ENCODE measurements at regions not wholly inside any gene's neighbourhood (a gene's known extent, or its start where the extent isn't known, plus 50 kb on each side); places are given as distances from the start of the nearest gene placed in this dataset.

DNA sequence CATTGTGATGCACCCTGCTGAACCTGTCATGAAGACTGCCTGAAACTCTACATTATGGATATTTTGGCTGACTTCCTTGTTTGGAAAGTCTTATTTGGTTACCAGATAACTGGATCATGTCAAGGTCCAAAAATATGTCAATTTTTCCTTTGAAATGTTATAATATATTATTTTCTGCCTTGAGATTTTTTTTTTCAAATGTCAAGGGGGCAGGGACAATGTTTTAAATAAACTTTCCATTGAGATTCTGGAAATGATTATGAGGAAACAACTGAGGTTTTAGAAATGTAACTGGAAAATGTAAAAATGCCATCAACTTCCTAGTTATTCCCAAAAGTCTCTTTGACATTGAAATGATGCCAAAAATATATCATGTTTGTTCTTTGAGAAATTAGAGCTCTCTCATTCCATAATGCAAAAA is 117.0 kb downstream of the RFC3 start:
- H3K18ac ChIP-seq (ENCODE audit: low read length) = no peak overlapping the region
- peaks cover 2% of the 10 kb centered on the region for H3K79me2 ChIP-seq (ENCODE audit: control insufficient read depth, insufficient read depth, low read length, poor library complexity)
- H3K14ac ChIP-seq (ENCODE audit: low read length) = no peak overlapping the region
- H2AK5ac ChIP-seq (ENCODE audit: low read length) = no peak overlapping the region
- no peak overlapping the region for H3K4me2 ChIP-seq (ENCODE audit: low read length)
- H4K91ac ChIP-seq (ENCODE audit: low read depth, low read length) = peak overlapping the region; percentile 43
- peaks cover 0 to 2% of the 10 kb centered on the region in 2 experiments for H3K4me1 ChIP-seq (ENCODE audit: control insufficient read depth in 1 of 2, insufficient read depth in 2 of 2, low read length in 2 of 2)
- no peak overlapping the region for H4K12ac ChIP-seq (ENCODE audit: low read depth, low read length)
- no peak overlapping the region for H2BK5ac ChIP-seq (ENCODE audit: low read depth, low read length, poor library complexity)
- peaks cover 12% of the 10 kb centered on the region for H3K79me1 ChIP-seq (ENCODE audit: low read length)
- H2BK12ac ChIP-seq (ENCODE audit: low read length) = peak overlapping the region; percentile 89
- no peaks in the 10 kb centered on the region for H3K27me3 ChIP-seq (ENCODE audit: insufficient read depth, low read length)
- DNase-seq = no peak
- H3K4ac ChIP-seq (ENCODE audit: low read depth, low read length) = no peak overlapping the region
- no peak overlapping the region for H3K27ac ChIP-seq (ENCODE audit: low read depth, low read length)
- peak overlapping the region; percentile 52 for H2AFZ ChIP-seq (ENCODE audit: insufficient read depth, low read length, poor library complexity)
- no peak overlapping the region for H3K23ac ChIP-seq (ENCODE audit: low read length)
- H3K9ac ChIP-seq (ENCODE audit: low read length) = no peak overlapping the region
- H3K36me3 ChIP-seq (ENCODE audit: control insufficient read depth in 1 of 2, insufficient read depth in 2 of 2, low read length in 2 of 2) = peaks cover 2% of the 10 kb centered on the region in 2 experiments
- no peak overlapping the region for H3K4me3 ChIP-seq (ENCODE audit: low read depth, low read length)
- peaks cover 4% of the 10 kb centered on the region for H3K9me3 ChIP-seq (ENCODE audit: insufficient read depth, low read depth, low read length)
- no peak overlapping the region for H4K8ac ChIP-seq (ENCODE audit: low read depth, low read length)
- H2BK120ac ChIP-seq (ENCODE audit: insufficient read depth, low read length, poor library complexity) = peak overlapping the region; percentile 31

- H3K27ac ChIP-seq (ENCODE audit: low read depth, low read length) = no peak overlapping the region
- H4K91ac ChIP-seq (ENCODE audit: low read depth, low read length) = no peak overlapping the region
- H3K27me3 ChIP-seq (ENCODE audit: insufficient read depth, low read length) = no peaks in the 10 kb centered on the region
- H3K4ac ChIP-seq (ENCODE audit: low read depth, low read length) = no peak overlapping the region
- H2BK5ac ChIP-seq (ENCODE audit: low read depth, low read length, poor library complexity) = no peak overlapping the region
- no CpG with 5 or more reads among the region's 4 CpGs for WGBS (ENCODE audit: extremely low coverage, insufficient coverage, insufficient read length)
- H3K4me1 ChIP-seq (ENCODE audit: control insufficient read depth in 1 of 2, insufficient read depth in 2 of 2, low read length in 2 of 2) = peaks cover 0 to 2% of the 10 kb centered on the region in 2 experiments
- no peak overlapping the region for H3K18ac ChIP-seq (ENCODE audit: low read length)
- H2AK5ac ChIP-seq (ENCODE audit: low read length) = peak overlapping the region; percentile 21
- H3K9me3 ChIP-seq (ENCODE audit: insufficient read depth, low read depth, low read length) = peaks cover 4% of the 10 kb centered on the region
- no peak overlapping the region for H3K9ac ChIP-seq (ENCODE audit: low read length)
- peaks cover 12% of the 10 kb centered on the region for H3K79me1 ChIP-seq (ENCODE audit: low read length)
- H3K36me3 ChIP-seq (ENCODE audit: control insufficient read depth in 1 of 2, insufficient read depth in 2 of 2, low read length in 2 of 2) = peaks cover 2% of the 10 kb centered on the region in 2 experiments
- H2BK120ac ChIP-seq (ENCODE audit: insufficient read depth, low read length, poor library complexity) = peak overlapping the region; percentile 14
- no peak overlapping the region for H3K4me3 ChIP-seq (ENCODE audit: low read depth, low read length)
- H3K14ac ChIP-seq (ENCODE audit: low read length) = peak overlapping the region; percentile 6
- no peak overlapping the region for H3K4me2 ChIP-seq (ENCODE audit: low read length)
- H3K23ac ChIP-seq (ENCODE audit: low read length) = peak overlapping the region; percentile 78
- peaks cover 2% of the 10 kb centered on the region for H3K79me2 ChIP-seq (ENCODE audit: control insufficient read depth, insufficient read depth, low read length, poor library complexity)
- peak overlapping the region; percentile 77 for H2BK12ac ChIP-seq (ENCODE audit: low read length)
- H4K12ac ChIP-seq (ENCODE audit: low read depth, low read length) = no peak overlapping the region
- H2AFZ ChIP-seq (ENCODE audit: insufficient read depth, low read length, poor library complexity) = no peak overlapping the region
- H4K8ac ChIP-seq (ENCODE audit: low read depth, low read length) = no peak overlapping the region
- no peak for DNase-seq
Measured at GRCh38 chr13:33935969-33936368, 118.0 kb downstream of the RFC3 start.

GRCh38 chr13:33937373-33938098 is 119.6 kb downstream of the RFC3 start:
- peak overlapping the region; percentile 87 for H3K27ac ChIP-seq (ENCODE audit: low read depth, low read length)
- H3K4me1 ChIP-seq (ENCODE audit: control insufficient read depth in 1 of 2, insufficient read depth in 2 of 2, low read length in 2 of 2) = peaks cover 0 to 2% of the 10 kb centered on the region in 2 experiments
- peaks cover 2% of the 10 kb centered on the region for H3K79me2 ChIP-seq (ENCODE audit: control insufficient read depth, insufficient read depth, low read length, poor library complexity)
- H3K9ac ChIP-seq (ENCODE audit: low read length) = no peak overlapping the region
- H2BK120ac ChIP-seq (ENCODE audit: insufficient read depth, low read length, poor library complexity) = no peak overlapping the region
- DNase-seq = peak in 1 of 2 donors; percentile 5
- no peak overlapping the region for H2AFZ ChIP-seq (ENCODE audit: insufficient read depth, low read length, poor library complexity)
- no peak overlapping the region for H3K14ac ChIP-seq (ENCODE audit: low read length)
- H3K9me3 ChIP-seq (ENCODE audit: insufficient read depth, low read depth, low read length) = peaks cover 4% of the 10 kb centered on the region
- H2AK5ac ChIP-seq (ENCODE audit: low read length) = no peak overlapping the region
- H2BK12ac ChIP-seq (ENCODE audit: low read length) = no peak overlapping the region
- peaks cover 12% of the 10 kb centered on the region for H3K79me1 ChIP-seq (ENCODE audit: low read length)
- H3K4me3 ChIP-seq (ENCODE audit: low read depth, low read length) = no peak overlapping the region
- no peaks in the 10 kb centered on the region for H3K27me3 ChIP-seq (ENCODE audit: insufficient read depth, low read length)
- H3K4me2 ChIP-seq (ENCODE audit: low read length) = peak overlapping the region; percentile 1
- no CpG with 5 or more reads among the region's 3 CpGs for WGBS (ENCODE audit: extremely low coverage, insufficient coverage, insufficient read length)
- H2BK5ac ChIP-seq (ENCODE audit: low read depth, low read length, poor library complexity) = no peak overlapping the region
- no peak overlapping the region for H3K23ac ChIP-seq (ENCODE audit: low read length)
- no peak overlapping the region for H4K8ac ChIP-seq (ENCODE audit: low read depth, low read length)
- peaks cover 2% of the 10 kb centered on the region in 2 experiments for H3K36me3 ChIP-seq (ENCODE audit: control insufficient read depth in 1 of 2, insufficient read depth in 2 of 2, low read length in 2 of 2)
- H4K12ac ChIP-seq (ENCODE audit: low read depth, low read length) = no peak overlapping the region
- no peak overlapping the region for H4K91ac ChIP-seq (ENCODE audit: low read depth, low read length)
- no peak overlapping the region for H3K18ac ChIP-seq (ENCODE audit: low read length)
- no peak overlapping the region for H3K4ac ChIP-seq (ENCODE audit: low read depth, low read length)

GRCh38 chr13:33940256-33940655 is 122.3 kb downstream of the RFC3 start:
- no peak overlapping the region for H3K9ac ChIP-seq (ENCODE audit: low read length)
- no peak overlapping the region for H3K4me2 ChIP-seq (ENCODE audit: low read length)
- no peak for DNase-seq
- H3K18ac ChIP-seq (ENCODE audit: low read length) = no peak overlapping the region
- H3K9me3 ChIP-seq (ENCODE audit: insufficient read depth, low read depth, low read length) = peaks cover 4% of the 10 kb centered on the region
- H3K27ac ChIP-seq (ENCODE audit: low read depth, low read length) = no peak overlapping the region
- H2BK5ac ChIP-seq (ENCODE audit: low read depth, low read length, poor library complexity) = no peak overlapping the region
- H3K4ac ChIP-seq (ENCODE audit: low read depth, low read length) = no peak overlapping the region
- no peak overlapping the region for H4K12ac ChIP-seq (ENCODE audit: low read depth, low read length)
- peaks cover 0 to 2% of the 10 kb centered on the region in 2 experiments for H3K4me1 ChIP-seq (ENCODE audit: control insufficient read depth in 1 of 2, insufficient read depth in 2 of 2, low read length in 2 of 2)
- H3K79me2 ChIP-seq (ENCODE audit: control insufficient read depth, insufficient read depth, low read length, poor library complexity) = peaks cover 2% of the 10 kb centered on the region
- no CpG with 5 or more reads among the region's 1 CpG for WGBS (ENCODE audit: extremely low coverage, insufficient coverage, insufficient read length)
- H4K91ac ChIP-seq (ENCODE audit: low read depth, low read length) = no peak overlapping the region
- peaks cover 2% of the 10 kb centered on the region in 2 experiments for H3K36me3 ChIP-seq (ENCODE audit: control insufficient read depth in 1 of 2, insufficient read depth in 2 of 2, low read length in 2 of 2)
- H3K27me3 ChIP-seq (ENCODE audit: insufficient read depth, low read length) = no peaks in the 10 kb centered on the region
- no peak overlapping the region for H3K14ac ChIP-seq (ENCODE audit: low read length)
- peaks cover 7% of the 10 kb centered on the region for H3K79me1 ChIP-seq (ENCODE audit: low read length)
- no peak overlapping the region for H2BK120ac ChIP-seq (ENCODE audit: insufficient read depth, low read length, poor library complexity)
- no peak overlapping the region for H2BK12ac ChIP-seq (ENCODE audit: low read length)
- no peak overlapping the region for H2AK5ac ChIP-seq (ENCODE audit: low read length)
- no peak overlapping the region for H3K4me3 ChIP-seq (ENCODE audit: low read depth, low read length)
- no peak overlapping the region for H3K23ac ChIP-seq (ENCODE audit: low read length)
- no peak overlapping the region for H4K8ac ChIP-seq (ENCODE audit: low read depth, low read length)
- H2AFZ ChIP-seq (ENCODE audit: insufficient read depth, low read length, poor library complexity) = no peak overlapping the region

Data from trophoblast cell (in vitro differentiated cells and primary cell).